GM23248 (cell line): ENCODE measurements at regions not wholly inside any gene's neighbourhood (a gene's known extent, or its start where the extent isn't known, plus 50 kb on each side); places are given as distances from the start of the nearest gene placed in this dataset.

Source experiments
- EZH2 ChIP-seq: fragments of 200-600 bp; sonication (generic); IDR thresholded peaks from 2 replicates; pipeline ENCODE4 v1.6.1; 2018; ENCODE audit warnings: antibody characterized with exemption, mild to moderate bottlenecking; ENCODE audit not compliant: insufficient read depth, poor library complexity, severe bottlenecking
- EZH2phosphoT487 ChIP-seq: fragments of 200-600 bp; sonication (generic); IDR thresholded peaks from 2 replicates; pipeline ENCODE4 v1.6.1; 2018; ENCODE audit warnings: antibody characterized with exemption, moderate library complexity, mild to moderate bottlenecking, low read depth; ENCODE audit not compliant: insufficient read depth

DNA sequence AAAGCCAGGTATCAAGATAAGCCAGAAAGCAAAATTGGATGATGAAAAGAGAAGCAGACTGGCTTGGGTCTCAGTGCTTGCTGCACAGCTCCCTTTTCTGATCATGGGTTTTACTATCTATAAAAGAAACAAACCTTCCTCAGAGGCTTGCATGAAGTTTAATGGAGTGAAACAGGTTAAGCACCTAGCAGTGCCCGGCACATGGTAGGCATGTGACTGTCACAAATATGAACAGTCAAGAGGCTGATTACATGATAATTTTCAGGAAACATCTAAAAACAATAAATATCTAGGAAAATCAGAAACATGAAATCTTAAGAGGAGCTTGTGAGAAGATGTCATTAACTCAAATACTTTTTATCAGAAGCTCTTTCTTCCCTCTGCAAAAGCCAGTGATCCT is 519.2 kb downstream of the EPHB1 start:
- TF ChIP-seq EZH2 (no peak), EZH2phosphoT487 (no peak)
